HAP-1 (cell line): ENCODE measurements at regions not wholly inside any gene's neighbourhood (a gene's known extent, or its start where the extent isn't known, plus 50 kb on each side); places are given as distances from the start of the nearest gene placed in this dataset.

Source experiments
- DNase-seq, 2 experiments: peaks; one replicate each; pipeline ENCODE4 v3.0.0-alpha.2; 2016 to 2020; ENCODE audit warnings: low spot score in 2 of 2
- H3K27me3 ChIP-seq: fragments of 250-450 bp; sonication (Bioruptor Pico); 2 replicates; pipeline ENCODE4 v1.5.1; 2020; ENCODE audit warnings: low read depth, mild to moderate bottlenecking, moderate library complexity
- H3K36me3 ChIP-seq: fragments of 250-450 bp; sonication (Bioruptor Pico); replicated peaks from 2 replicates; pipeline ENCODE4 v1.5.1; 2020; ENCODE audit warnings: mild to moderate bottlenecking
- H3K4me1 ChIP-seq: fragments of 250-450 bp; sonication (Bioruptor Pico); 2 replicates; pipeline ENCODE4 v1.5.1; 2020; ENCODE audit warnings: mild to moderate bottlenecking
- H3K4me3 ChIP-seq: fragments of 250-450 bp; sonication (Bioruptor Pico); 2 replicates; pipeline ENCODE4 v1.5.1; 2020; ENCODE audit warnings: mild to moderate bottlenecking, moderate library complexity
- H3K9me3 ChIP-seq: fragments of 250-450 bp; sonication (Bioruptor Pico); 2 replicates; pipeline ENCODE4 v1.5.1; 2020; ENCODE audit warnings: mild to moderate bottlenecking, moderate library complexity
- in situ Hi-C: fragments of 300-500 bp; cut with MboI; formaldehyde crosslinking; loops from 3 replicates; pipeline ENCODE4 v1.14.3; 2020; ENCODE audit warnings: low sequenced_read_pairs, inconsistent platforms, mixed read lengths

GRCh38 chr18:43682196-43682595 is 404.9 kb upstream of the SYT4 start:
- in situ Hi-C loops = loop anchor here (25.0 kb wide), 1 partner anchor 105 kb away; no protein-coding TSS in a partner anchor
- no peaks in the 10 kb centered on the region for H3K9me3 ChIP-seq
- DNase-seq = no peak

GRCh38 chr18:43686709-43687108 is 409.4 kb upstream of the SYT4 start:
- no peak overlapping the region for H3K4me3 ChIP-seq
- no peaks in the 10 kb centered on the region for H3K36me3 ChIP-seq
- in situ Hi-C loops = loop anchor here (25.0 kb wide), 1 partner anchor 101 kb away; no protein-coding TSS in a partner anchor
- H3K4me1 ChIP-seq = no peaks in the 10 kb centered on the region
- no peaks in the 10 kb centered on the region for H3K9me3 ChIP-seq
- DNase-seq = no peak
- H3K27me3 ChIP-seq = no peaks in the 10 kb centered on the region

More at GRCh38 chr18:43682196-43682595, 404.9 kb upstream of the SYT4 start:
- Histone ChIP-seq H3K4me1 (no peaks in the 10 kb centered on the region), H3K36me3 (no peaks in the 10 kb centered on the region), H3K4me3 (no peak overlapping the region), H3K27me3 (no peaks in the 10 kb centered on the region)

GRCh38 chr18:43692099-43692690 is 414.9 kb upstream of the SYT4 start:
- H3K9me3 ChIP-seq = no peaks in the 10 kb centered on the region
- H3K36me3 ChIP-seq = no peaks in the 10 kb centered on the region
- in situ Hi-C loops = loop anchor here (25.0 kb wide), 1 partner anchor 95 kb away; no protein-coding TSS in a partner anchor
- no peaks in the 10 kb centered on the region for H3K27me3 ChIP-seq
- H3K4me3 ChIP-seq = no peak overlapping the region
- no peaks in the 10 kb centered on the region for H3K4me1 ChIP-seq
- no peak for DNase-seq

- in situ Hi-C loops = no loop called here
- no peak overlapping the region for H3K4me3 ChIP-seq
- no peaks in the 10 kb centered on the region; the same call in 1 of the 2 replicates for H3K27me3 ChIP-seq
These were observed 425.1 kb upstream of the SYT4 start for GRCh38 chr18:43702399-43702798.

GRCh38 chr18:43703050-43703449 is 425.8 kb upstream of the SYT4 start:
- H3K4me1 ChIP-seq = peaks cover 11% of the 10 kb centered on the region
- H3K27me3 ChIP-seq = no peaks in the 10 kb centered on the region; the same call in 1 of the 2 replicates
- in situ Hi-C loops = no loop called here

More at GRCh38 chr18:43702399-43702798, 425.1 kb upstream of the SYT4 start:
- H3K4me1 ChIP-seq = peaks cover 11% of the 10 kb centered on the region
- DNase-seq = peak in 1 of 2 experiments; percentile 27
- no peaks in the 10 kb centered on the region for H3K36me3 ChIP-seq
- no peaks in the 10 kb centered on the region for H3K9me3 ChIP-seq

GRCh38 chr18:43705850-43706249 is 428.6 kb upstream of the SYT4 start:
- H3K4me3 ChIP-seq = no peak overlapping the region
- H3K27me3 ChIP-seq = no peaks in the 10 kb centered on the region; the same call in 1 of the 2 replicates
- H3K36me3 ChIP-seq = no peaks in the 10 kb centered on the region
- in situ Hi-C loops = no loop called here
- H3K9me3 ChIP-seq = no peaks in the 10 kb centered on the region
- H3K4me1 ChIP-seq = peaks cover 11% of the 10 kb centered on the region
- DNase-seq = no peak

More at GRCh38 chr18:43703050-43703449, 425.8 kb upstream of the SYT4 start:
- H3K36me3 ChIP-seq = no peaks in the 10 kb centered on the region
- no peak overlapping the region for H3K4me3 ChIP-seq
- H3K9me3 ChIP-seq = no peaks in the 10 kb centered on the region
- no peak for DNase-seq

- no peaks in the 10 kb centered on the region for H3K4me1 ChIP-seq
- in situ Hi-C loops = no loop called here
- no peaks in the 10 kb centered on the region for H3K9me3 ChIP-seq
- H3K36me3 ChIP-seq = no peaks in the 10 kb centered on the region
- H3K27me3 ChIP-seq = no peaks in the 10 kb centered on the region
- no peak for DNase-seq
- no peak overlapping the region for H3K4me3 ChIP-seq
These were observed 432.8 kb upstream of the SYT4 start for GRCh38 chr18:43710135-43710534.

GRCh38 chr18:43714343-43715010 is 437.2 kb upstream of the SYT4 start:
- Histone ChIP-seq H3K4me3 (no peak overlapping the region), H3K4me1 (no peaks in the 10 kb centered on the region), H3K9me3 (no peaks in the 10 kb centered on the region), H3K27me3 (no peaks in the 10 kb centered on the region), H3K36me3 (no peaks in the 10 kb centered on the region)
- no peak for DNase-seq
- in situ Hi-C loops = no loop called here

GRCh38 chr18:43719267-43719795 is 442.0 kb upstream of the SYT4 start:
- Histone ChIP-seq H3K27me3 (no peaks in the 10 kb centered on the region), H3K36me3 (no peaks in the 10 kb centered on the region), H3K4me3 (no peak overlapping the region), H3K4me1 (no peaks in the 10 kb centered on the region), H3K9me3 (no peaks in the 10 kb centered on the region)
- in situ Hi-C loops = no loop called here
- no peak for DNase-seq

GRCh38 chr18:43720041-43720440 is 442.8 kb upstream of the SYT4 start:
- no peaks in the 10 kb centered on the region for H3K9me3 ChIP-seq
- H3K27me3 ChIP-seq = no peaks in the 10 kb centered on the region
- no peak for DNase-seq
- no peaks in the 10 kb centered on the region for H3K4me1 ChIP-seq
- H3K4me3 ChIP-seq = no peak overlapping the region
- in situ Hi-C loops = no loop called here
- no peaks in the 10 kb centered on the region for H3K36me3 ChIP-seq

GRCh38 chr18:43735570-43735969 is 458.3 kb upstream of the SYT4 start:
- in situ Hi-C loops = no loop called here
- Histone ChIP-seq H3K27me3 (no peaks in the 10 kb centered on the region), H3K4me1 (no peaks in the 10 kb centered on the region), H3K36me3 (no peaks in the 10 kb centered on the region), H3K9me3 (no peaks in the 10 kb centered on the region), H3K4me3 (no peak overlapping the region)
- DNase-seq = no peak

- in situ Hi-C loops = no loop called here
These were observed 467.9 kb upstream of the SYT4 start for GRCh38 chr18:43744960-43745745.

GRCh38 chr18:43751203-43751602 is 473.9 kb upstream of the SYT4 start:
- no peaks in the 10 kb centered on the region for H3K36me3 ChIP-seq
- H3K4me1 ChIP-seq = no peaks in the 10 kb centered on the region
- H3K27me3 ChIP-seq = no peaks in the 10 kb centered on the region
- no peak for DNase-seq
- in situ Hi-C loops = no loop called here
- no peak overlapping the region for H3K4me3 ChIP-seq
- H3K9me3 ChIP-seq = no peaks in the 10 kb centered on the region

More at GRCh38 chr18:43744960-43745745, 467.9 kb upstream of the SYT4 start:
- peaks cover 3% of the 10 kb centered on the region for H3K4me1 ChIP-seq
- DNase-seq = peak; percentile 6
- no peaks in the 10 kb centered on the region for H3K36me3 ChIP-seq
- H3K4me3 ChIP-seq = no peak overlapping the region
- H3K9me3 ChIP-seq = no peaks in the 10 kb centered on the region
- no peaks in the 10 kb centered on the region for H3K27me3 ChIP-seq
